Breast epithelium (tissue), 4 donors: ENCODE measurements at regions not wholly inside any gene's neighbourhood (a gene's known extent, or its start where the extent isn't known, plus 50 kb on each side); places are given as distances from the start of the nearest gene placed in this dataset.

Experiments used
- DNase-seq, 2 donors: peaks; one replicate each; pipeline ENCODE4 v3.0.0-alpha.2; 2019; ENCODE audit warnings: low spot score in 2 of 2
- H3K27ac ChIP-seq, 2 donors: fragments of 200-600 bp; sonication (generic) in 1 of 2; one replicate each; pipeline ENCODE4 v1.5.1; 2016 to 2019; ENCODE audit warnings: mild to moderate bottlenecking in 1 of 2
- H3K27me3 ChIP-seq, 2 donors: fragments of 200-600 bp; sonication (generic) in 1 of 2; one replicate each; pipeline versions ENCODE4 v1.5.1 to v1.6.0; 2017 to 2019; ENCODE audit warnings: control low read depth in 1 of 2, mild to moderate bottlenecking in 1 of 2
- H3K36me3 ChIP-seq: fragments of 200-600 bp; one replicate; pipeline ENCODE4 v1.5.1; 2019
- H3K4me1 ChIP-seq, 2 donors: fragments of 200-600 bp; sonication (generic); one replicate each; pipeline ENCODE4 v1.5.1; 2016 to 2019; ENCODE audit warnings: control low read depth in 1 of 2
- H3K4me3 ChIP-seq, 3 donors: fragments of 200-600 bp; sonication (generic); 1 replicate in 2 of 3; 2 replicates in 1 of 3; pipeline ENCODE4 v1.5.1; 2016 to 2019; ENCODE audit warnings: mild to moderate bottlenecking in 3 of 3, moderate library complexity in 2 of 3
- H3K9me3 ChIP-seq, 2 donors: fragments of 200-600 bp; sonication (generic) in 1 of 2; one replicate each; pipeline ENCODE4 v1.5.1; 2016 to 2019; ENCODE audit warnings: control low read depth in 1 of 2
- CTCF ChIP-seq, 3 donors: fragments of 450-650 bp; IDR thresholded peaks; one replicate each; pipeline ENCODE4 v1.5.1; 2016 to 2017; ENCODE audit warnings: antibody characterized with exemption in 3 of 3, mild to moderate bottlenecking in 3 of 3, moderate library complexity in 3 of 3
- POLR2A ChIP-seq: fragments of 450-650 bp; IDR thresholded peaks from one replicate; pipeline ENCODE4 v1.6.1; 2016; ENCODE audit warnings: antibody characterized with exemption, mild to moderate bottlenecking, moderate library complexity
- POLR2AphosphoS5 ChIP-seq, 3 donors: sonication (generic); formaldehyde crosslinking; IDR thresholded peaks; one replicate each; pipeline ENCODE4 v1.6.1; 2017; ENCODE audit warnings: antibody characterized with exemption in 3 of 3
- intact Hi-C: fragments of 100-400 bp; cut with DNase I; formaldehyde crosslinking; loops from one replicate; pipeline ENCODE4 v1.15.1; 2023; ENCODE audit warnings: low total_unique reads

DNA sequence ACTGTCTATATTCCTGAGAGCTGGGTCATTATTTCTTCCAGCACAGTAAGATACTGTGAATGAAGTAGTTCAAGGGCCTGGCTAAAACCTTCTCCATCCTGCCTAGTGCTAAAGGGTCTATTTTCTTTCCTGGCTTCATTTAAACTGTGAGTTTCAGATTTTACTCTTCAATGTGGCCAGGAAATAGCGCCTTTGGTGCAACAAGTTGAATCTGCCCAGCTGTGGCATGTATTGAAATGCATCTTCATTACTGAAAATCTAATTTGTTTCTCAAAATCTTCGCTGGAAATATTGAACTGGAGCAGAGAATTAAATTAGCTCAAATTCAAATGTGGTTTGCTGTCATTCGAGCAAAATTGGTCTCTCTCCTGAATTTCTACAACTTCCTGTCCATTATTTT is 114.6 kb upstream of the KCNG1 start:
- H3K36me3 ChIP-seq = no peaks in the 10 kb centered on the region
- H3K9me3 ChIP-seq = no peaks in the 10 kb centered on the region
- H3K4me1 ChIP-seq = no peaks in the 10 kb centered on the region
- H3K27ac ChIP-seq = no peak overlapping the region
- TF ChIP-seq POLR2AphosphoS5 (IDR thresholded peaks at IDR 0.05) (no peak), POLR2A (no peak), CTCF (IDR thresholded peaks at IDR 0.05) (no peak)
- H3K27me3 ChIP-seq = no peaks in the 10 kb centered on the region
- no peak for DNase-seq
- intact Hi-C loops = no loop called here
- H3K4me3 ChIP-seq = no peak overlapping the region

DNA sequence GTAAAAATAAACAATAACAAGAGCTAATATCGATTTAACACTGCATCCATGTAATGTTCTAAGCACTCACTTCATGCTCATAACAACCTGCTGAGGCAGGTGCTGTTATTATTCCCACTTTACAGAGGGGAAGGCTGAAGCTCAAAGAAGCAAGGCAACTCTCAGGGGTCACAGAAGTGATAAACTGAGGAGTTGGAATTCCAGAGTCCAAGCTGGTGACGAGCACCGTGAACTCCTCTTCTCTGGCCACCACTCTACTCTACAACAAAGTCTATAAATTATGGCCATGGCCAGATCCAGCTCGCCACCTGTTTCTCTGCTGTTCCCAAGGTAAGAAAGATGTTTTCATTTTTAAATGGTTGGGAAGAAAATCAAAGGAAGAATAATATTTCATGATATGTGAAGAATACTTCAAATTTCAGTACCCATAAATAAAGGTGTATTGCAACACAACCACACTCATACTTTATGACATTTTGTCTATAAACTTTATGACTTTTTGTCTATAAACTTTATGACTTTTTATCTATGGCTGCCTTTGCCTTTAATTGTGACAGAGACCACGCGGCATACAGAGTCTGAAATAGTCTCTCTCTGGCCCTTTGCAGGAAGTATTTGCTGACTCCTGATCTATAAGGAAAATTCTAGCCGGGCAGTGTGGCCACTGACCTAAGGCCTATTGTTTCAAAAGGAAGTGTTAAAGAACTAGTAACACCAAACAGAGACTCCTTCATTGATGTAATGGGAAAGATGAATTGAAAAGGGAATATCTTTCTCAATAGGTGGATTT is 113.2 kb upstream of the KCNG1 start:
- intact Hi-C loops = no loop called here
- no peak for DNase-seq
- H3K27me3 ChIP-seq = no peaks in the 10 kb centered on the region
- no peaks in the 10 kb centered on the region for H3K4me1 ChIP-seq
- H3K36me3 ChIP-seq = no peaks in the 10 kb centered on the region
- H3K27ac ChIP-seq = no peak overlapping the region
- no peak overlapping the region for H3K4me3 ChIP-seq
- no peaks in the 10 kb centered on the region for H3K9me3 ChIP-seq
- TF ChIP-seq POLR2AphosphoS5 (IDR thresholded peaks at IDR 0.05) (no peak), POLR2A (no peak), CTCF (IDR thresholded peaks at IDR 0.05) (no peak)

DNA sequence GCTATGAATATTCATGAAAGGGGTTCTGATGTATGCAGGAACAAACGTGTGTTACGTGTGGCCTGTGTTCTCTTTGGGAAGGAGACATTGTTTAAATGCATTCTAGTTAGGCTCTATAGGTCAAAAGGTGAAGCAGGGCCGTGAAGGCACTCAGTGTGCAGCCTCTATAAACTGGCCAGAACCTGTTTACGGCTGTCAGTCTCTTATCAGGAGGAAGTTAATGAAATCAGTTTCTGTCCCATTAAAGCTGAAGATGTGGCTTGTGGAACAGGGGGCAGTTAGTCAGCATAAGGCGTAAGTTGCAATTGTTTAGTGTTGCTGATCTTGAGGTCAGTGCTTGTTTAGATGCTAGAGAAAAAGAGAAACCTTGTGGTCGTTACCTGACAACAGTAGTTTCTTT is 111.5 kb upstream of the KCNG1 start:
- Histone ChIP-seq H3K4me3 (no peak overlapping the region), H3K9me3 (no peaks in the 10 kb centered on the region), H3K27me3 (no peaks in the 10 kb centered on the region), H3K36me3 (no peaks in the 10 kb centered on the region), H3K4me1 (no peaks in the 10 kb centered on the region), H3K27ac (no peak overlapping the region)
- intact Hi-C loops = no loop called here
- TF ChIP-seq POLR2A = no peak
- TF ChIP-seq CTCF (IDR thresholded peaks at IDR 0.05) = no peak
- TF ChIP-seq POLR2AphosphoS5 (IDR thresholded peaks at IDR 0.05) = no peak
- no peak for DNase-seq

DNA sequence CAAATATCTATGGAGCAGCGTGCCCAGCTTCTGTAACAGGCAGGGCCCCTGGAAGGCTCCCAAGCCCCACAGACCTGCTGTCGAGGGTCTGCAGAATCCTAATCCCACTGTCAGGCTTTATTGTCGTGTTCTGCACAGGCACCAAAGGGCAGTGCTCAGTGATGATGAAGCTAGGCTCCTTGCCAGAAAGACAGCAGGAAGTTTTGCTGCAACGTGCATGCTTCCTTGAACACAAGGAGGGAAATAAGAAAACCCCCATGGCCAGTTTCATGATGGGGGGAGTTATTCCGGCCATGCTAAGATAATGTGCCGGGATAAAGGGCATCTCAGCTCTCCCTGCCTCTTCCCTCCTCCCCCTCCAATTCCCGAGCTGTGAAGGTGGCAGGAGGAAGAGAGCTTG is 109.4 kb upstream of the KCNG1 start:
- TF ChIP-seq CTCF (IDR thresholded peaks at IDR 0.05) (no peak), POLR2A (no peak), POLR2AphosphoS5 (IDR thresholded peaks at IDR 0.05) (no peak)
- Histone ChIP-seq H3K9me3 (no peaks in the 10 kb centered on the region), H3K27ac (no peak overlapping the region), H3K4me1 (no peaks in the 10 kb centered on the region), H3K27me3 (no peaks in the 10 kb centered on the region), H3K4me3 (no peak overlapping the region), H3K36me3 (no peaks in the 10 kb centered on the region)
- DNase-seq = no peak
- intact Hi-C loops = no loop called here

GRCh38 chr20:51131811-51132210 is 108.9 kb upstream of the KCNG1 start:
- intact Hi-C loops = no loop called here
- Histone ChIP-seq H3K36me3 (no peaks in the 10 kb centered on the region), H3K27ac (no peak overlapping the region), H3K27me3 (no peaks in the 10 kb centered on the region), H3K4me1 (no peaks in the 10 kb centered on the region), H3K9me3 (no peaks in the 10 kb centered on the region), H3K4me3 (no peak overlapping the region)
- DNase-seq = no peak
- TF ChIP-seq POLR2AphosphoS5 (IDR thresholded peaks at IDR 0.05) (no peak), CTCF (IDR thresholded peaks at IDR 0.05) (no peak), POLR2A (no peak)
